NCI-H2081 (cell line): ENCODE measurements at regions not wholly inside any gene's neighbourhood (a gene's known extent, or its start where the extent isn't known, plus 50 kb on each side); places are given as distances from the start of the nearest gene placed in this dataset.

Source experiments
- DNase-seq, 2 experiments: peaks; one replicate each; lab custom pipeline; 2025; lab: John Stamatoyannopoulos, UW

DNA sequence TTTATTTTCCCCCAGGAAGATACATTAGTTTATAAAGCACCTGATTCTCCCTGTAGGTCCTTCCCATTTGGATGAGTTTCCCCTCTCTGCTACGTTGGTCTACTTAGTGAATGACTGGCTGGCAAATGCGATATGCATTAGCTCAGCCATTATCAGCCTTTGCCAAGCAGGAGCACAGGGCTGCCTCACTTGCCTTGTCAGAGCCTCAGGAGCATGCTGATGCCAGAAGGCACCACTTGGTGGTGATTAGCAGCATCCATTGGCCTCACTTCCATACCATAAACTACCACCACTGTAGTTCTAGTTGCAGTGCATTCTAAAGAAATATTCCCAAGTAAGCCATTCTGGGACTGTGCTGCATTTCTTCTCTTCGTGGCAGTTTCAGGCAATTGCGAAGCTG is 442.8 kb upstream of the CHST9 start:
- DNase-seq = no peak

- DNase-seq = no peak
These were observed 436.3 kb upstream of the CHST9 start for GRCh38 chr18:27621236-27621890.

DNA sequence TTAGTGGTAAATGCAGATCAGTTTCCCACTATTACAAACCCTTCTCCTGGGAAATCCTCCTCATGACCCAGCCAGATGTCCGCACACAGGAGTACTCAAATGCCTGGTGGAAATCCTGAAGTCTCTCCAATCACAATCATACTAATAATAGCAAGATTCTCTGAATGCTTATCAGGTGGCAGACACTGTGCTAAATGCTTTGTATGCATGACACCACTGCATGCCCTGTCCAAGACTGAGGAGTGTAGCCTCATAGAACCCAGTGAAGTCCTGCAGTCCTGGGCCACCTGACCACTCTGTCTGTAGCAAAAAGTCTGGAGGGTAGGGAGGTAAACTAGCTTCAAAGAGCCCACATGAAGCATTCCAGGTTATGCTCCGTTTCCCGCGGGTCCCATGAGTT is 434.8 kb upstream of the CHST9 start:
- DNase-seq = no peak

GRCh38 chr18:27619090-27619772 is 434.1 kb upstream of the CHST9 start:
- DNase-seq = no peak

DNA sequence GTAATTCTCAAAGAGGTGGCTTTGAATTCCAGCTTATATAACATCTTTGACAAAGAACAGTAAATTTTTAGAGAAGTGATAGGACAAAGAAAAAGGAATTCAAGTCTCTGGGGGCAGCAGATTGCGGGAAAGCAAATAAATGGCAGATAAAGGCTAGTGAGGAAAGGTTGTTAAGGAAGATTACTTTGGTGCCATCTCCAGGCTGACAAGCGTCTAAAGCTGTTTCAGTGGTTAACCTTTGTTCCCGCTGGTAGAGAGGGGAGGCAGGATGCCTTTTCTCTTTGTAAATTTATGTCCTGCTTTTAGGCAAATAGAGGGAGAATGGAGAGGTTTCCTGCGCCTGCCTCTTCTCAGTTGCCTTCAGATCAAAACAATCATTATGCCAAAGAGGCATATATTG is 431.2 kb upstream of the CHST9 start:
- no peak for DNase-seq

DNA sequence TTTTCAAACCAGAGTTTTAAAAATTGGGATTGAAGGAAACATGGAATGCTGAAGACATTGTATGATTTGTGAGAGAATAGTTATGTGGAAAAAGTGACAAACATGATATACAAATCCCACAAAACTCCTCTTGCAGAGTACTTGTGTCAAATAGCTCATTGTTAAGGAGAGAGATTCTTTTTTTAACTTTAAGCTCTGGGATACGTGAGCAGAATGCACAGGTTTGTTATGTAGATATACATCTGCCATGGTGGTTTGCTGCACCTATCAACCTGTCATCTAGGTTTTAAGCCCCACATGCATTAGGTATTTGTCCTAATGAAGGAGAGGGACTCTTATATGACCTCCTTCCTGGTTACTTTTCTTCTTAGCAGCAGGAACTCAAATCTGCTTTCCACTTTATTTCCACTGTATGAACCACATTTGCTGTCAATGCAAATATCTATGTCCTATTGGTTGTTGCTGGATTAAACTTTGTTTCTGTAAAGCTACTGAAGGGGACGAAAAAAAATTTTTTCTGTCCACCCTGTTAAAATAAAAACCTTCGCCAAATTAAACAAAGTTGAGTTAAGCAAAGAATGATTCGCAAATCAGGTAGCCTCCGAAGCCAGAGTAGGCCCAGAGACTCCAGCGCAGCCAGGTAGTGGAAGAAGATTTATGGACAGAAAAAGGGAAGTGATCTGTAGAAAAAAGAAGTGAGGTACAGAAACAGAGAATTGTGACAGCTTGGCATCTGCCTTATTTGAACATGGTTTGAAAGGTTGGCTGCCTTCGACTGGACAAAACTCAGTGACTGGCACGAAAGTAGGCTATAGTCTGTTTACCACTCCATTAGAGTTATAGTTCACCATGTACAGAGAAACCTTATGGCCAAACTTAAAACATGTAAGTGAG is 430.1 kb upstream of the CHST9 start:
- no peak for DNase-seq

DNA sequence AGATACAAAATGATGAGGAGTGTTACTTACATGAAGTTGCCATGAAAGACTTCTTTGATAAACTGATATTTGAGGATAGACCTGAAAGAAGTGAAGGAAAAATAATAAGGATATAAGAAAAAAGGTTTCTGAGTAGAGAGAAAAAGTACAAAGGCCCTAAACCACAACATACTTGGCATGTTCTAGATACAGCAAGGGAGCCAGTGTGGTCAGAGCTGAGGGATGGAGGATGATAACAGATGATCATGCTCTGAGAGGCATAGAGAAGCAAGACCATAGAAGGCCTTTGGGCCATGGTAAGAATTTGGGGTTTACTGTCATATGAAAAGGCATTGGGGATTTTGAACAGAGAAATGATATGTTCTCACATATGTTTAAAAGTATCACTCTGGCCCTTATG is 424.1 kb upstream of the CHST9 start:
- no peak for DNase-seq

DNA sequence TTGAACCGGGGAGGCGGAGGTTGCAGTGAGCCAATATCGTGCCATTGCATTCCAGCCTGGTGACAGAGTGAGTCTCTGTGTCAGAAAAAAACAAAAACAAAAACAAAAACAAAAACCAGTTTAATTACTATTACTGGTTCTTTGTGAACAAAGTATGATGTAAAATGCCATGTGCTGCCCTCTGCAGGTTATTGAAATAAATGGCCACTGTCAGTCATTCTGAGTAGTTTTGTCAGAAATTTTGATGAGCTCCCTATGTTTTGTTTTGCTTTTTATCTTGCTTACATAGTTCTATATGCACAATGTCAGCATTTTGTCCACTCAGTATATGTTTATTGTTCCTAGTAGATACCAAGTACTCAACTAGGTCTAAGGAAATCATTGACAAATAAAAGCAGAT is 423.6 kb upstream of the CHST9 start:
- no peak for DNase-seq

GRCh38 chr18:27608174-27608573 is 423.1 kb upstream of the CHST9 start:
- DNase-seq = no peak

DNA sequence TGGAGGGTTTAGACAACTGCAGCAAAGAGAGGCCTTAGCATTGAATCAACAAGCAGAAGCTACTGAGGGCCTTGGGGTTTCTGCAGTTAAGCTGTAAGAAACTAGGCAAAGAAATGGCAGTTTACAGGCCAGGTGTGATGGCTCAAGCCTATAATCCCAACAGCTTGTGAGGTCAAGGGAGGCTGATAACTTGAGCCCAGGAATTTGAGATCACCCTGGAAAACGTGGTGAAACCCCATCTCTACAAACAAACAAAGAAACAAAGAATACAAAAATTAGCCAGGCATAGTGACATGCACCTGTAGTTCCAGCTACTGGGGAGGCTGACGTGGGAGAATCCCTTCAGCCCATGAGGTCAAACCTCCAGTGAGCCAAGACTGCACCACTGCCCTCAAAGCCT is 421.6 kb upstream of the CHST9 start:
- no peak for DNase-seq

DNA sequence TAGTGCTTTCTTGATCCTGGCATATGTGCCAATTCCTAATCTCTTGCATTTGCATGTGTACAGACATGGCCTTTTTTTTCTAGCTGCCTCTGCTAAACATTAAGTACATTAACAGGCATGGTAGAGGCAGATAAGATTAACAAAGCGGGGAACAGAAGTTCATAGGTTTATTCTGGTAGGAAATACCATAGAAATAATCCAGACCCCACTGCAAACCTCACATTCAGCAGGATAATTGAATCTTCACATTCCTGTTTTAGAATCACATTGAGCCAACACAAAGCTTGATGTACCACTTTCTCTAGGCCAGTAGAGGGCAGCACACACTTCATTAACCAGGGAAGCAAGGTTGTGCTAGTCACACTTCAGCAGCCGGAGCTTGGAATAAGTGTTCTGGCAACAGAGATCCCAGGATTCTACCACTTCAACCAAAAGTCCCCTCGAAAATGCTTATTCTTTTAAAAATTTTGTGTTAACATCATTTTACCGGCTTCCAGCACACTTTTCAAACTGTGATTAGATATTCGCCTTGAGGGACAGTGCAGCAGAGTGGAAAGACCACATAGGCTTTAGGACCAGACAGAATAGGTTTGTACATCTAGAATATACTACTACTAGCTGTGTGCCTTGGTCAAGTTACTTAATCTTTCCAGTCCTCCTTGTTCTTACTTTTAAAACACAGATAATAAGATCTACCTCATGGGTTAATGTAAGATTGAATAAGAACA is 420.2 kb upstream of the CHST9 start:
- DNase-seq = peak; percentile 72 to 85

- no peak for DNase-seq
These were observed 419.5 kb upstream of the CHST9 start for GRCh38 chr18:27604583-27604982.

GRCh38 chr18:27602092-27602491 is 417.0 kb upstream of the CHST9 start:
- no peak for DNase-seq

- DNase-seq = no peak
These were observed 415.1 kb upstream of the CHST9 start for GRCh38 chr18:27600245-27600644.

- peak; percentile 52 to 63 for DNase-seq
These were observed 414.2 kb upstream of the CHST9 start for GRCh38 chr18:27599202-27599829.

GRCh38 chr18:27595113-27595838 is 410.2 kb upstream of the CHST9 start:
- DNase-seq = no peak

DNA sequence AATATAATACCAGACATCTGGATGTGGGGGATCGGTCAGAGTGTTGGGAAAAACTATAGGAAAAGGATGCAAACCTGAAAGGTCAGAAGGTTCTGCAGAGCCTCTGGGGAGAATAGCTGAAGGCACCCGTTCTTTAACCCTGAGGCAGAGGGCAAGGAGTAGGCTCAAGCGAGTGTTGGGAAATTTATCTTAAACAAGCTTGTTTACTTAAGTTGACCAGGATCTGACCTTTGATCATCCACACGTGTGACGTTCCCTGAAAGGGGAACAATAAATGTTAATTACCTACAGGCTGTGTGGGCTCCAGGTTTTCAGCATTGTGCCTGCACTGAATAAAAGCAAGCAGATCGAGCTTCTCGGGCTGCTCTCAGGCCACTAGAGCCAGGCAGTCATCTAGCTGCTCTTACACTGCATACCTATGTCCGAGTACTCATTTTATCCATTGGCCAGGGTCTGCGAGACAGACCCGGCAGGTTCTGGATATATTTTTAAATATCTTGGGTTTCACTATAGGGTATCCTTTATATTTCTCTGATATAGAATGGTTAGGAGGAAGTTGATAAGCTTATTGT is 400.6 kb upstream of the CHST9 start:
- DNase-seq = no peak

GRCh38 chr18:27583466-27583865 is 398.4 kb upstream of the CHST9 start:
- no peak for DNase-seq

DNA sequence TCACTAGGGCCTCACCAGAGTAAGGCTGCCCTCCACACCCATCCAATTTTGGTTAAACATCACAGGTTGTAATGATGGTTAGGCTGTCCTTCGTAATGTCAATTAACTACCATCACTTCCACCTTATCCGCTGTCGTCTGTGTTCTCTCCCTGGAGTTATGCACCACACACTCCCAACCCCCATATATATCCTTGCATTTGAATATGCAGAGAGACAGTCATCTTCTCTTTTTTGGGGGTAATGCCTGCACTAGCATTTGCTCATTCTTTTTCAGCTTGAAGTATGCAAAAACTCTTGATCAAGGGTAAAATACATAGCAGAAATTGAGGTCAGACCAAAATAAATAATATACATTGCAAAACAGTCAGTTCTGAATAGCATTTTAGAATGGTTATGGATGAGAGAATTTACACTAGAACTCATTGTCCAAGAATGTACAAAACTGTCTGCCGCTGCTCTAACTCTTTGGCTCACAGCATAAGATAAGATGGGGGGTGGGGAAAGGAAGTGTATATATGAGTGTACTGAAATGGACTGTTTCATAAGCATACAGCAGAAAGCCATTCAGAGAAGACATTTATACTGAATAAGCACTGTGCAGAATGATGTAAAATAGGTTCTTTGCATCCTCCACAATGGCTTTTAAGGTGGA is 397.8 kb upstream of the CHST9 start:
- DNase-seq = no peak

GRCh38 chr18:27581296-27581904 is 396.3 kb upstream of the CHST9 start:
- no peak for DNase-seq
